Mesendoderm (in vitro differentiated cells): ENCODE measurements at regions not wholly inside any gene's neighbourhood (a gene's known extent, or its start where the extent isn't known, plus 50 kb on each side); places are given as distances from the start of the nearest gene placed in this dataset.

Source experiments
- DNase-seq: peaks from one replicate; pipeline ENCODE4 v3.0.0; 2013
- H2AK5ac ChIP-seq: 2 replicates; pipeline ENCODE4 v1.6.1; 2013; ENCODE audit warnings: low read length, inconsistent platforms
- H2BK120ac ChIP-seq: 2 replicates; pipeline ENCODE4 v1.6.1; 2013; ENCODE audit warnings: low read depth, mild to moderate bottlenecking, low read length, moderate library complexity, mixed read lengths
- H2BK15ac ChIP-seq: replicated peaks from 2 replicates; pipeline ENCODE4 v1.6.1; 2013; ENCODE audit warnings: low read depth, mild to moderate bottlenecking, moderate library complexity
- H2BK5ac ChIP-seq: 2 replicates; pipeline ENCODE4 v1.6.1; 2013; ENCODE audit warnings: low read length, inconsistent platforms
- H3K18ac ChIP-seq: 2 replicates; pipeline ENCODE4 v1.6.1; 2013; ENCODE audit warnings: mild to moderate bottlenecking, low read length, mixed read lengths
- H3K23ac ChIP-seq: one replicate; pipeline ENCODE4 v1.6.1; 2013; ENCODE audit warnings: low read length
- H3K27ac ChIP-seq: 2 replicates; pipeline ENCODE4 v1.5.1; 2013; ENCODE audit warnings: low read depth, mild to moderate bottlenecking, inconsistent platforms, low read length, moderate library complexity
- H3K27me3 ChIP-seq: 2 replicates; pipeline ENCODE4 v1.6.1; 2013; ENCODE audit warnings: low read length, control low read depth, mild to moderate bottlenecking, inconsistent platforms; ENCODE audit not compliant: insufficient read depth, poor library complexity
- H3K36me3 ChIP-seq: 2 replicates; pipeline ENCODE4 v1.6.1; 2013; ENCODE audit warnings: low read length, inconsistent platforms; ENCODE audit not compliant: control insufficient read depth, insufficient read depth
- H3K4ac ChIP-seq: one replicate; pipeline ENCODE4 v1.6.1; 2013; ENCODE audit warnings: low read depth, mild to moderate bottlenecking, low read length, moderate library complexity
- H3K4me1 ChIP-seq: 2 replicates; pipeline ENCODE4 v1.6.1; 2013; ENCODE audit warnings: low read depth, low read length, inconsistent platforms; ENCODE audit not compliant: control insufficient read depth
- H3K4me2 ChIP-seq: 2 replicates; pipeline ENCODE4 v1.6.1; 2013; ENCODE audit warnings: low read length
- H3K4me3 ChIP-seq: 2 replicates; pipeline ENCODE4 v1.5.1; 2013; ENCODE audit warnings: mild to moderate bottlenecking, low read length
- H3K56ac ChIP-seq: one replicate; pipeline ENCODE4 v1.6.1; 2013; ENCODE audit warnings: low read length
- H3K79me1 ChIP-seq: 2 replicates; pipeline ENCODE4 v1.6.1; 2013; ENCODE audit warnings: low read length, inconsistent platforms
- H3K79me2 ChIP-seq: 2 replicates; pipeline ENCODE4 v1.6.1; 2013; ENCODE audit warnings: mild to moderate bottlenecking, low read length; ENCODE audit not compliant: control insufficient read depth, insufficient read depth
- H3K9ac ChIP-seq: 2 replicates; pipeline ENCODE4 v1.6.1; 2013; ENCODE audit warnings: low read length, inconsistent platforms
- H4K5ac ChIP-seq: one replicate; pipeline ENCODE4 v1.6.1; 2013; ENCODE audit warnings: low read length
- H4K8ac ChIP-seq: one replicate; pipeline ENCODE4 v1.6.1; 2013; ENCODE audit warnings: low read depth, mild to moderate bottlenecking, control low read depth, low read length, moderate library complexity
- WGBS: extraction: QIAGEN DNeasy Blood & Tissue Kit; methylation state at CpG from one replicate; pipeline ENCODE4 v1.1.7; 2013; ENCODE audit warnings: low lambda C conversion rate, missing lambda C conversion rate; ENCODE audit not compliant: insufficient coverage; ENCODE audit errors: extremely low coverage; 5-methylcytosine and 5-hydroxymethylcytosine counted together

- no peaks in the 10 kb centered on the region for H3K36me3 ChIP-seq
- H4K8ac ChIP-seq, result no peak overlapping the region
- no peak overlapping the region for H3K23ac ChIP-seq
- no peak overlapping the region for H3K27ac ChIP-seq
- H3K56ac ChIP-seq, result no peak overlapping the region
- H3K9ac ChIP-seq, result no peak overlapping the region
- no peak for DNase-seq
- H2BK5ac ChIP-seq, result no peak overlapping the region
- H3K4me3 ChIP-seq, result no peak overlapping the region
- no peak overlapping the region for H3K18ac ChIP-seq
- no peak overlapping the region for H2AK5ac ChIP-seq
- WGBS, result no CpG with 5 or more reads among the region's 3 CpGs
- H3K4me1 ChIP-seq, result no peaks in the 10 kb centered on the region
- no peak overlapping the region for H2BK15ac ChIP-seq
- no peak overlapping the region for H4K5ac ChIP-seq
- H3K27me3 ChIP-seq, result no peaks in the 10 kb centered on the region
- no peaks in the 10 kb centered on the region for H3K79me2 ChIP-seq
- H2BK120ac ChIP-seq, result no peak overlapping the region
- no peaks in the 10 kb centered on the region for H3K79me1 ChIP-seq
- H3K4me2 ChIP-seq, result no peak overlapping the region
- no peak overlapping the region for H3K4ac ChIP-seq
These were observed 319.2 kb upstream of the MOCS1 start for GRCh38 chr6:40253420-40253819.

DNA sequence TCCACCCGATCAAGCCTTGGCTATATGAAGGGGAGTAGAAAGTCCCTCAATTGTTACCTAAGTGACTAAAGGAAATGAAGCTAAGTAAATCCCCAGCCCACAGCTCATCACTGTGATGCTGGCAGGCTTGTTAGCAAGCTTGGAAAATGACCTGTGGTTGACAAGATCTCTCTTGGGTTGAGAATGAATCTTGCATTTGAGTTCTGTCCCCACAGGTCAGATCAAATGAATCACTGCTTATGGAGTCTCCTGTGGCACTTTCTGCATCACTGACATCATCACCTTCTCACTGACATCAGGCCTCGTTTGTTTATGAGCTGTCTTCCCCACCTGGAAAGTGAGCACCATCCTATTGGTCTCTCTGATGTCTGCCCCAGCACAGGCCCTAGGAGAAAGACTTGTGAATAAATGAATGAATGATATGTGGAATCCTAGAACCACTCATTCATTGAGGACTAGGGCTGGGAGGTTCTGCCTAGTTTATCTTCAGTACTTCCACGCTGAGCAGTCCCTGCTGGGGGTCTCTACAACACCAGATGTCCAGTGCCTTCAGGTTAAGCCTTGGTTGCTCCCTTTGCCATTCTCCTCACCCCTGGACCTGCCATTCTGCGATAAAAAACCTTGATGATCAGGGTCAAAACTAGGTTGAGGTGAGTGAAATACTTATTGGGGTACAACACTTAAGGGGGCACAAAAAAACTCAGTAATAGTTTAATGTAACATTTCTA is 318.4 kb upstream of the MOCS1 start:
- Histone ChIP-seq H3K27ac (no peak overlapping the region), H3K18ac (no peak overlapping the region), H3K79me2 (no peaks in the 10 kb centered on the region), H3K23ac (no peak overlapping the region), H4K5ac (no peak overlapping the region), H3K4me1 (no peaks in the 10 kb centered on the region), H3K79me1 (no peaks in the 10 kb centered on the region), H2BK15ac (no peak overlapping the region), H3K27me3 (no peaks in the 10 kb centered on the region), H4K8ac (no peak overlapping the region), H3K4me2 (no peak overlapping the region), H2BK120ac (no peak overlapping the region), H3K4me3 (no peak overlapping the region), H3K56ac (no peak overlapping the region), H3K9ac (no peak overlapping the region), H2AK5ac (no peak overlapping the region), H3K4ac (no peak overlapping the region), H3K36me3 (no peaks in the 10 kb centered on the region), H2BK5ac (no peak overlapping the region)
- DNase-seq, result no peak
- WGBS, result no CpG with 5 or more reads among the region's 4 CpGs

DNA sequence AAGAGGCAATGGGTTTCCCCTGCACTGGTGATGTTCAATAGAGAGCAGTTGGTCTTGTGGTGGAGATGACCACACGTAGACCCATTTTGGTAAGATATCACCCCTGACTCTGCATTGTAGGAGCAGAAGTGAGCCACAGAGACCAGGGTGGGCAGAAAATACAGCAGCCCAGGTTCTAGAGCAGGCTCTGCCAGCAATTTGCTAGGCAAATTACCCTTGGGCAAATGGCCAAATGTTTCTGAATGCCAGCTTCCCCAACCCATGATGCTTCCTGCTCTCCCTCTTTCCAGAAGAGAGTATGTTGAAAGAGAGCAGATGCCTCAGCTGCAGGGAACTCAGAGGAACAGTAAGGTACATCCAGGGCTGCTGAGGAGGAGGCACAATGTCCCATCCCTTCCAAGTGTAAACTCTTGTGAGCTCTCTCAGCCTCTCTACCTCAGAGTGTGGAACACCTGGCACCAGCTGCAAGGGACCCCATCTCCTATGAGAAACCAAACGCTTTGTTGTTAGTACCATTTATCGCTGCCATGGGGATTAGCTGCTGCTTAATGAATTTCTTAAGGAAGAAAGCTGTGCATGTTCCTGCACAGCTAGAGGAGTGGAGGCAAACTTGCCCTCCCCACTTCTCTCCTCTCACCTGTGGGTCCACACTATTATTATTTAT is 317.5 kb upstream of the MOCS1 start:
- H3K56ac ChIP-seq, result no peak overlapping the region
- no CpG with 5 or more reads among the region's 3 CpGs for WGBS
- no peak overlapping the region for H4K8ac ChIP-seq
- H3K4ac ChIP-seq, result no peak overlapping the region
- H3K79me2 ChIP-seq, result no peaks in the 10 kb centered on the region
- no peak overlapping the region for H4K5ac ChIP-seq
- no peak overlapping the region for H3K4me2 ChIP-seq
- no peaks in the 10 kb centered on the region for H3K4me1 ChIP-seq
- H3K27me3 ChIP-seq, result no peaks in the 10 kb centered on the region
- H3K79me1 ChIP-seq, result no peaks in the 10 kb centered on the region
- no peak overlapping the region for H3K4me3 ChIP-seq
- DNase-seq, result no peak
- H2AK5ac ChIP-seq, result no peak overlapping the region
- H3K9ac ChIP-seq, result no peak overlapping the region
- no peak overlapping the region for H3K23ac ChIP-seq
- H3K36me3 ChIP-seq, result no peaks in the 10 kb centered on the region
- no peak overlapping the region for H2BK15ac ChIP-seq
- no peak overlapping the region for H3K27ac ChIP-seq
- H2BK120ac ChIP-seq, result no peak overlapping the region
- no peak overlapping the region for H3K18ac ChIP-seq
- no peak overlapping the region for H2BK5ac ChIP-seq

GRCh38 chr6:40249935-40250334 is 315.7 kb upstream of the MOCS1 start:
- Histone ChIP-seq H3K4me1 (no peaks in the 10 kb centered on the region), H2BK15ac (no peak overlapping the region), H3K56ac (no peak overlapping the region), H3K79me2 (no peaks in the 10 kb centered on the region), H3K36me3 (no peaks in the 10 kb centered on the region), H3K18ac (no peak overlapping the region), H2AK5ac (no peak overlapping the region), H3K27ac (no peak overlapping the region), H3K4me3 (no peak overlapping the region), H3K4me2 (no peak overlapping the region), H3K23ac (no peak overlapping the region), H3K4ac (no peak overlapping the region), H2BK120ac (no peak overlapping the region), H4K5ac (no peak overlapping the region), H2BK5ac (no peak overlapping the region), H3K27me3 (no peaks in the 10 kb centered on the region), H3K79me1 (no peaks in the 10 kb centered on the region), H3K9ac (no peak overlapping the region), H4K8ac (no peak overlapping the region)
- DNase-seq, result no peak

- Histone ChIP-seq H3K4me3 (no peak overlapping the region), H3K4me2 (no peak overlapping the region), H3K56ac (no peak overlapping the region), H2BK5ac (no peak overlapping the region), H4K5ac (no peak overlapping the region), H3K18ac (no peak overlapping the region), H3K4ac (no peak overlapping the region), H2BK15ac (no peak overlapping the region), H3K79me1 (no peaks in the 10 kb centered on the region), H3K79me2 (no peaks in the 10 kb centered on the region), H3K36me3 (no peaks in the 10 kb centered on the region), H2AK5ac (no peak overlapping the region), H3K27ac (no peak overlapping the region), H3K9ac (no peak overlapping the region), H4K8ac (no peak overlapping the region), H3K23ac (no peak overlapping the region), H3K27me3 (no peaks in the 10 kb centered on the region), H3K4me1 (no peaks in the 10 kb centered on the region), H2BK120ac (no peak overlapping the region)
- DNase-seq, result no peak
- WGBS, result no CpG with 5 or more reads among the region's 3 CpGs
These were observed 313.4 kb upstream of the MOCS1 start for GRCh38 chr6:40247516-40248115.
